MCF 10A (cell line): ENCODE measurements at regions not wholly inside any gene's neighbourhood (a gene's known extent, or its start where the extent isn't known, plus 50 kb on each side); places are given as distances from the start of the nearest gene placed in this dataset.

ENCODE experiments used
- BruUV-seq: library from RNA; stranded (reverse); fragments of 400-500 nt; replicated peaks from 2 replicates; lab custom pipeline; 2021; lab: Mats Ljungman, UMichigan
- CTCF ChIA-PET: fragments of 300-600 bp; sonication (Branson Sonifier 250); formaldehyde crosslinking; extraction: SDS; loops from one replicate; lab custom pipeline; 2021; ENCODE audit warnings: antibody characterized with exemption, inconsistent platforms; lab: Yijun Ruan, JAX
- POLR2A ChIA-PET: fragments of 300-600, 350-650 bp; sonication (Branson Sonifier 250); formaldehyde crosslinking; extraction: SDS; loops from one replicate; lab custom pipeline; 2020; ENCODE audit warnings: antibody characterized with exemption, inconsistent platforms; lab: Yijun Ruan, JAX
- DNase-seq: peaks from one replicate; pipeline ENCODE4 v3.0.0-alpha.2; 2018; ENCODE audit not compliant: unreplicated experiment
- H3K27ac Mint-ChIP-seq: one replicate; pipeline ENCODE4 v1.8.0; 2022; ENCODE audit warnings: mild to moderate bottlenecking, low read depth, mixed read lengths; ENCODE audit not compliant: unreplicated experiment
- H3K27me3 Mint-ChIP-seq: one replicate; pipeline ENCODE4 v1.8.0; 2022; ENCODE audit warnings: mixed read lengths; ENCODE audit not compliant: insufficient read depth, unreplicated experiment
- H3K36me3 Mint-ChIP-seq: one replicate; pipeline ENCODE4 v1.8.0; 2022; ENCODE audit warnings: mild to moderate bottlenecking, moderate library complexity, mixed read lengths; ENCODE audit not compliant: insufficient read depth, unreplicated experiment
- H3K4me1 Mint-ChIP-seq: one replicate; pipeline ENCODE4 v1.8.0; 2022; ENCODE audit warnings: mixed read lengths; ENCODE audit not compliant: insufficient read depth, unreplicated experiment
- H3K4me3 Mint-ChIP-seq: one replicate; pipeline ENCODE4 v1.8.0; 2022; ENCODE audit warnings: mild to moderate bottlenecking, moderate library complexity, mixed read lengths; ENCODE audit not compliant: unreplicated experiment
- H3K9me3 Mint-ChIP-seq: one replicate; pipeline ENCODE4 v1.8.0; 2022; ENCODE audit warnings: mixed read lengths; ENCODE audit not compliant: unreplicated experiment
- CTCF ChIP-seq: fragments of 200-600 bp; IDR thresholded peaks from one replicate; pipeline ENCODE4 v1.8.0; 2022; ENCODE audit warnings: antibody characterized with exemption, mild to moderate bottlenecking; ENCODE audit not compliant: unreplicated experiment
- intact Hi-C: fragments of 100-400 bp; cut with micrococcal nuclease; formaldehyde crosslinking; loops from 2 replicates; pipeline ENCODE4 v1.14.1; 2022

- Mint-ChIP-seq H3K9me3 (no peaks in the 10 kb centered on the region), H3K27ac (no peak overlapping the region), H3K27me3 (no peaks in the 10 kb centered on the region), H3K4me1 (no peaks in the 10 kb centered on the region), H3K36me3 (no peaks in the 10 kb centered on the region), H3K4me3 (no peak overlapping the region)
- DNase-seq, result no peak
- CTCF ChIA-PET, result no interaction called here
- POLR2A ChIA-PET, result no interaction called here
- intact Hi-C loops, result no loop called here
- TF ChIP-seq CTCF, result no peak
- BruUV-seq, result no TSS peak
These were observed 107.1 kb upstream of the FZD8 start for GRCh38 chr10:35749230-35749629.

- no peak overlapping the region for H3K4me3 Mint-ChIP-seq
- H3K36me3 Mint-ChIP-seq, result no peaks in the 10 kb centered on the region
- no TSS peak for BruUV-seq
- H3K4me1 Mint-ChIP-seq, result no peaks in the 10 kb centered on the region
- TF ChIP-seq CTCF, result no peak
- no peak for DNase-seq
- intact Hi-C loops, result no loop called here
- H3K9me3 Mint-ChIP-seq, result no peaks in the 10 kb centered on the region
- no peak overlapping the region for H3K27ac Mint-ChIP-seq
- ChIA-PET POLR2A (interaction anchor here (0.7 kb wide), 1 partner anchor 318 kb away, joined by 3 read pairs; no protein-coding TSS in a partner anchor), CTCF (interaction anchor here (0.7 to 1.4 kb wide), 2 partner anchors 35 to 194 kb away, joined by 3 to 4 read pairs; no protein-coding TSS in a partner anchor)
- H3K27me3 Mint-ChIP-seq, result no peaks in the 10 kb centered on the region
These were observed 103.7 kb upstream of the FZD8 start for GRCh38 chr10:35745617-35746403.

- H3K4me3 Mint-ChIP-seq, result no peak overlapping the region
- CTCF ChIA-PET, result interaction anchor here (0.6 kb wide), 1 partner anchor 1142 kb away, joined by 3 read pairs; no protein-coding TSS in a partner anchor
- intact Hi-C loops, result no loop called here
- BruUV-seq, result no TSS peak
- H3K27ac Mint-ChIP-seq, result no peak overlapping the region
- POLR2A ChIA-PET, result interaction anchor here (0.5 kb wide), 1 partner anchor 177 kb away, joined by 3 read pairs; no protein-coding TSS in a partner anchor
- no peaks in the 10 kb centered on the region for H3K4me1 Mint-ChIP-seq
- H3K9me3 Mint-ChIP-seq, result no peaks in the 10 kb centered on the region
- DNase-seq, result no peak
- no peaks in the 10 kb centered on the region for H3K36me3 Mint-ChIP-seq
- no peak for TF ChIP-seq CTCF
- H3K27me3 Mint-ChIP-seq, result no peaks in the 10 kb centered on the region
These were observed 101.8 kb upstream of the FZD8 start for GRCh38 chr10:35743851-35744250.

GRCh38 chr10:35743351-35743750 lies 101.3 kb upstream of the FZD8 start:
- Mint-ChIP-seq H3K4me3 (no peak overlapping the region), H3K27ac (no peak overlapping the region), H3K9me3 (no peaks in the 10 kb centered on the region), H3K27me3 (no peaks in the 10 kb centered on the region), H3K4me1 (no peaks in the 10 kb centered on the region), H3K36me3 (no peaks in the 10 kb centered on the region)
- DNase-seq, result no peak
- no TSS peak for BruUV-seq
- no peak for TF ChIP-seq CTCF
- ChIA-PET CTCF (no interaction called here), POLR2A (interaction anchor here (0.5 kb wide), 1 partner anchor 177 kb away, joined by 3 read pairs; no protein-coding TSS in a partner anchor)
- intact Hi-C loops, result no loop called here
